ENCODE measurements at regions not wholly inside any gene's neighbourhood (a gene's known extent, or its start where the extent isn't known, plus 50 kb on each side); places are given as distances from the start of the nearest gene placed in this dataset.

- TF ChIP-seq CTCF (conservative IDR thresholded peaks at IDR 0.05; ENCODE audit: low read length) = peak; percentile 64
- TF ChIP-seq EZH2phosphoT487 (IDR thresholded peaks at IDR 0.05; ENCODE audit: borderline replicate concordance) = no peak
These were observed 354.4 kb upstream of the DACH1 start for GRCh38 chr13:72221276-72221962.

All from Loucy (cell line).